CD4-positive, alpha-beta T cell treated with Interleukin-2 at 100 ng/mL for 4 hours (primary cell): ENCODE measurements at regions not wholly inside any gene's neighbourhood (a gene's known extent, or its start where the extent isn't known, plus 50 kb on each side); places are given as distances from the start of the nearest gene placed in this dataset.
"Not testable (repeated sequence)": the region's sequence is repeated elsewhere in the genome, so short reads cannot be mapped to it uniquely, and the experiment has no call there.

Experiments
- DNase-seq: peaks from one replicate; pipeline ENCODE4 v3.0.0-alpha.2; 2020; ENCODE audit warnings: low spot score

DNA sequence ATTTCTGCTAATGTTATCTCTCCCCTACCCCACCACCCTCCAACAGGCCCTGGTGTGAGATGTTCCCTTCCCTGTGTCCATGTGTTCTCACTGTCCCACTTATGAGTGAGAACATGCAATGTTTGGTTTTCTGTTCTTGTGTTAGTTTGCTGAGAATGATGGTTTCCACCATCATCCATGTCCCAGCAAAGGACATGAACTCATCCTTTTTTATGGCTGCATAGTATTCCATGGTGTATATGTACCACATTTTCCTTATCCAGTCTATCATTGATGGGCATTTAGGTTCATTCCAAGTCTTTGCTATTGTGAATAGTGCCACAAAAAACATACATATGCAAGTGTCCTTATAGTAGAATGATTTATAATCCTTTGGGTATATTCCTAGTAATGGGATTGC lies 104.5 kb downstream of the ZNF33B start:
- DNase-seq: not testable (repeated sequence)

DNA sequence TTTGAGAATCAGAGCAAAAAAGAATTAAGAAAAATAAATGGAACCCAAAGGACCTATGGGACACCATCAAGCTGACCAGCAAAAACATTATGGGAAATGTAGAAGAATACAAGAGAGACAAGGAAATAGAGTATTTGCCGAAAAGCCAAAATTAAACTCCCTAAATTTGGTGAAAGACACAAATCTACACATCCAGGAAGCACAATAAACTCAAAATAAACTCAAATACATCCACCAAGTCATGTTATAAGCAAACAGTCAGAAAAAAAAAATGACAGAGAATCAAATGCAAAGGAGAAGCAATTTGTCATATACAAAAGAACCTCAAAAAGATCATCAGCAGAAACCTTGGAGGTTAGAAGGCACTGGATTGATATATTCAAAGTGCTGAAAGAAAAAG lies 105.4 kb downstream of the ZNF33B start:
- DNase-seq: no peak

GRCh38 chr10:42523098-42523497 lies 115.3 kb downstream of the ZNF33B start:
- DNase-seq: no peak

DNA sequence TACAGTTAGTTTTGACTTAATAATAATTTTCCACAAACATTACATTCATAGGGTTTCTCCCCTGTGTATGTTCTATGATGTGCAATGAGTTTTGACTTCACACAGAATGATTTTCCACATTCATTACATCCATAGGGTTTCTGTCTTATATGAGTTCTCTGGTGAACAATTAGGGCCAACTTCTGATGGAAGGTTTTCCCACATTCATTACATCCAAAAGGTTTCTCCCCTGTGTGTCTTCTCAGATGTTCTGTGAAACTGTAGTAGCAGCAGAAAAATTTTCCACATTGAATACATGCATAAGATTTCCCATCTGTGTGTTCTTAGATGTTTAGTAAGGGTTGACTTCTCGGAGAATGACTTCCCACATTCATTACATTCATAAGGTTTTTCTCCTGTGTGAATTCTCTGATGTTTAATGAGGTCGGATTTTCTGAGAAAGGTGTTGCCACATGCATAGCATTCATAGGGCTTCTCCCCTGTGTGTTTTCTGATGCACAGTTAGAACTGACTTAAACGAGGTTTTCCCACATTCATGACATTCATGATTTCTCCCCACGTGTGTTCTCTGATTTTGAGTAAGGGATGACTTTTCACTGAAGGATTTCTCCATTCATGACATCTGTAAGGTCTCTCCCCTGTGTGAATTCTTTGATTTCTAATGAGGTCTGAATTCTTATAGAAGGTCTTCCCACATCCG lies 118.5 kb downstream of the ZNF33B start:
- DNase-seq: no peak

DNA sequence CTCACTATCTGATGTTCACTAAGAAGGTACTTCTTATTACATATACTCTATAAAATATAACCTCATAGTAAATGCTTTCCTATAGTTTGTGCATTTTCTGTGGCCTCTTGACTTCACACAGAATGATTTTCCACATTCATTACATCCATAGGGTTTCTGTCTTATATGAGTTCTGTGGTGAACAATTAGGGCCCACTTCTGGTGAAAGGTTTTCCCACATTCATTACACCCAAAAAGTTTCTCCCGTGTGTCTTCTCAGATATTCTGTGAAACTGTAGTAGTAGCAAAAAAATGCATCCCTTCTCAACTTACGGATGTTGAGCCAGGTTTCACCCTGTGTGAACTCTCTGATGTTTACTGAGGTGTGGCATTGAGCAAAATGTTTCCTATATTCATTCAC lies 119.3 kb downstream of the ZNF33B start:
- no peak for DNase-seq

GRCh38 chr10:42513921-42514320 lies 124.4 kb downstream of the ZNF33B start:
- DNase-seq: no peak

GRCh38 chr10:42491801-42492200 lies 146.6 kb downstream of the ZNF33B start:
- no peak for DNase-seq

GRCh38 chr10:42491001-42491592 lies 147.3 kb downstream of the ZNF33B start:
- no peak for DNase-seq

GRCh38 chr10:42490368-42490767 lies 148.0 kb downstream of the ZNF33B start:
- no peak for DNase-seq

DNA sequence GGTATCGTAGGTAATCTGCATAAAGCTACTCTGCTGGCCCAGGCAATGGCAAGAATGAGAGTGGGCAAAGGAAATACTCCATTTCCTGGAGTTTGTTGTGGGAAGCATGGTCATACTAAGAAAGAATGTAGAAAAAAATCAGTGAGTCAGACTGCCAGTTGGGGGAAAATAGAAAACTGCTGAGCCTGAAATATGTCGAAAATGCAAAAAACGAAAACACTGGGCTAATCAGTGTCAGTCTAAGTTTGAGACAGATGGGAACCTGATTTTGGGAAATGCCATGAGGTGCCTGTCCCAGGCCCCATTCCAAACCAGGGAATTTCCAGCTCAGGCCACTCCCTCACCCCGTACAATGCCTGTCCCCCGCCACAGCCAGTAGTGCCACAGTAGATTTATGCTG lies 150.0 kb downstream of the ZNF33B start:
- DNase-seq: no peak

DNA sequence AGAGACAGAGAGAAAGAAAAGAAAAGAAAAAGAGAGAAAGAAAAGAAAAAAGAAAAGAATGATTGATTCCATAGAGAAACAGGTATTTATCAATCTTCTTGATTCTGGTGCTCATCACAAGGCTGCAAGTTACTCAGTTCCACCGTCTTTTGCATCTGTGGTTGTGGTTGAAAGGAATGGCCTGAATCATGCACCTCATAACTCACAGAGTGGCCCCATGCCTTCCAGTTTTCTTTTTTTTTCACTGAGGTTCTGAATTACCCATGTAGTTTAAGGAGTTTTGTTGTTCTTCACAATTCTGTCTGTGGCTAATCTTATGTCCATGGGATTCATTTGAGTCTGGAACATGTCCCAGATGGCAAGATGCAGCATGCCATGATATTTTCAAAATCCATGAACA lies 156.0 kb downstream of the ZNF33B start:
- DNase-seq: no peak

- no peak for DNase-seq
Observed at GRCh38 chr10:42479057-42479456, 159.3 kb downstream of the ZNF33B start.

DNA sequence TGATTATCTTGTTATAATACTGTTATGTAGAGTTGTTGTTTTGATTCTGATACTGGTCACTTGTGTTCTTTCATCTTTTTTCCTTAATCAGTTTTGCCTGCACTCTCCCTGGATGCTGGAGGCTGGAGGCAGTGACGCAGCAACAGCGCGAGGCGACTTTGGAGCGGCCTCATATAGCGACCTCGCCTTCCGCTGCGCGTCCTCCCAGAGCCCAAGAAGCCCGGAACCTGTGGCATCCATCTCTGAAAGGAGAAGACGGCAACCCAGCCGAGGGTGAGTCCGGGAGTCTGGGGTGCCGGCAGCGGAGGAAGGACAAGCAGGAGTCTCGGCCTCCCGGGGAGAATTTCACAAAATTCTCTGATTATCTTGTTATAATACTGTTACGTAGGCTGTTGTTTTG lies 161.2 kb downstream of the ZNF33B start:
- DNase-seq: no peak

DNA sequence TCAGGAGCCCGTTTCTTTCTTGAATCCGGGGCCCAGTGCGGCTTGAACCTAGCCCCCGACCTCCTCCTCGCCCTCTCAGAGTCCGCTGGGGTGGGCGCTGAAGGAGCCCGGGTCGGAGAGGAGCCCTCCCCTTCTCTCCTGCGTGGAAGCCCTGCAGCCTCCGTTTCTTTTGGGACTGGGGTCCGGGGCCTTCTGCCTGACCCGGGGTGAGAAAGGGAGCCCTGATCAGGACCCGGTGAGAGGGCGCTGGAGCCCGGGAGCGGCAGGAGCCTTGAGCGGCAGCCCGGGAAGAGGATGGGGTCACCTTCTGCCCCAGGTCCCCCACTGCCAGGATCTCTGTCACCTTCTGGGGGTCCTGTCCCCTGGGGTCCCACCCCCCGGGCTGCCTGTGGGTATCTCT lies 162.3 kb downstream of the ZNF33B start:
- DNase-seq: no peak

- no peak for DNase-seq
Observed at GRCh38 chr10:42475168-42476098, 162.9 kb downstream of the ZNF33B start.

DNA sequence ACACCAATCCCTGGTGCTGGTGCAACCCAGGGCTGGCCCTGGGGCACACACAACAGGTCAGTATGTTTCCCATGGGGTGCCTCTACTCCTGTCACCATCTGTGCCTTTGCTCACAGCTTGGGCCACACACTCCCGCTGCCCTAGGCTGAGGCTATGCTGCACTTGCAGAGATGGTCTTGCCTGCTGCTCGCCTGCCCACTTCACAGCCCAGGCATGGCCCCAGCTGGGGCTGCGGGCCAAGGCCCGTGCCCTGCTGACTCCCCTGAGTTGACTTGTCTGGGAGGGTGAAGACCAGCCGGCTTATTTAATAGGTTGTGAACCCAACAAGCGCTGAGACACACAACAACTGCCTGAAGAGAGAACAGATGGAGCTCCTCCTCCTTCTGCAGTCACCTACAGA lies 184.1 kb downstream of the ZNF33B start:
- no peak for DNase-seq

DNA sequence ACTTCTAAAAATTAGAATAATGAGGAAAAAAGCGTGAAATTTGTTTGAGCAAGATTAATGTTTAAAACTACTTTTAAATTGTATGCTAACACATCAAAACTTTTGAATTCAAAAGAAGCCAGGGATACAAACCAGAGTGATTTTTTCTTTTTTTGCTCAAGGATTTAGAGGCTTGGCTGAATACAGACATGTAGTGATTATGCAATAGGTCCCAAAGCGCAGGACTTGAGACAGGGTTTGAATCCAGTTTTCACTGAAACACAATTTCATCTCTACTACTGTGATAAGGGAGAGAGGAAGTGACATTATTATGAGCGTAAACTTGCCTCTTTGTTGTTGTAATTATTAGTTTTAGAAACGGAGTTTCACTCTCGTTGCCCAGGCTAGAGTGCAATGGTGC lies 207.3 kb downstream of the ZNF33B start:
- no peak for DNase-seq

DNA sequence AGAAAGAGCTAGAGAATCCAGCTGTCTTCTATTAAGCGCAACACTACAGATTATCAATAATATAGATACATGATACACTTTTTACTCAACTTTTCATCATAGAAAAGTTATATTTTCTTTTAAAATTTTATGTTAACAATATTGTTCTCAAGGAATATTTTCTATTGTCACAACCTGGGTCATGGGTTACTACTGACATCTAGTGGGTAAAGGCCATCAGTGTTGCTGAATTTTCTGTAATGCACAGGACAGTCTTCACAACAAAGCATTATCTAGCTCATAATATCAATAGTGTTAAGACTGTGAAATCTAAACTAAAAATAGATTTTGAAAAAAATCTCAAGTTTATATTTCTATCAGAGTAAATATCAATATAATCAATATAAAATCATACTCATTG lies 209.8 kb downstream of the ZNF33B start:
- DNase-seq: no peak

DNA sequence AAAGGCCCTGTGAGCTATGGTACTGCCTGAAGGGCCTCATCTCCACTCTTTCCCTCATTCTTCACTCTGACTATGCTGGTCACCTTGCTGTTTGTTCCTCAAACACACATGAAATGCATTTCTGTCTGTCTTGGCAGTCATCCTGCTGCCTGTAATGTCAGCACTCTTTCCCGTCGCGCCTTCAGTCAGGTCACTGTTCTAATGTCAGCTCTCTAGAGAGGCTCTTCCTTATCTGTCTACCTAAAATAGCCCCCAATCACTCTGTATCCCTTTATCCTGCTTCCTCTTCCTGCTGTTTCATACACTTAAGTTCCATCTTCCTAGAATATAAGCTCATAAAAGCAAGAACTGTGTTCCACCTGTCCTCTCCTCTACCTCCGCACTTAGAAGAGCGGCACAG lies 215.5 kb downstream of the ZNF33B start:
- no peak for DNase-seq

- no peak for DNase-seq
Observed at GRCh38 chr10:42421812-42422211, 216.6 kb downstream of the ZNF33B start.

DNA sequence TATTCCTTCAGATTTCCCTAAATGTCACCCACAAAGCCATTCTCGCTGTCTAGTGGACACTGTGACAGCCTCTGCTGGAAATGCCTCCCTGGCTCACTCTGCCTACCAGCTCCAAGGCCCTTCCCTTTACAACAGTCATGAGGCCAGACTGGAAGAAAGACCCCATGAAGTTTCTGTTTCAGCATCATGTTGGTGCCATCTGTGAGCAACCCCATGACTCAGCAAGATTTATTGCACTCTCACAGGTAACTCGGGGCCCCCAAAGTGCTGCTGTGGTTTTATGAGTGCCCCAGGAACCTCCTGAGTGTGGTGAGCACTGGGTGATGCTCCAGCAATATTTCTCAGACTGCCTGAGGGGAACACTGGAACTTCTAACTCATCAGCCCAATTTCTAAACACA lies 218.6 kb downstream of the ZNF33B start:
- no peak for DNase-seq

- no peak for DNase-seq
Observed at GRCh38 chr10:42380926-42381547, 257.3 kb downstream of the ZNF33B start.
